ENCODE measurements at regions not wholly inside any gene's neighbourhood (a gene's known extent, or its start where the extent isn't known, plus 50 kb on each side); places are given as distances from the start of the nearest gene placed in this dataset.

DNA sequence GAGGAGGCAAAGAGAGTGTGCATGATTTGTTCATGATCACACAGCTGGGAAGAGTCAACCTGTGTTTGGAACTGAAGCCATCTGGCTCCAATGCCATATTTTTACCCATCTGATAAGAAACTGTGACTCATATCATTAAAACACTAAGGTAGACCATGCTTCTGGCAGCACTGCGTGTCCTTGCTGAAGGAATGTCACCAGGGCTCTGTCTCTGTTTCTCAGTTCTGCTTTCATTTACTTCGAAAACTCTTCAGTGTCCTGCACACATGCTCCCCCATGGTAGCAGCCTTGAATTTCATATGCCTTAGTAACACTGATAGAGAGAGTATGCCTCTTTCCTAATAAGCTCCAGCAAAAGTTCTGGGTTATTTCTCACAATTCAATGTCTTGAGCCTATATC is 830.4 kb downstream of the DCDC2C start:
- H3K4me3 ChIP-seq (ENCODE audit: control insufficient read depth, low read depth, low read length) = no peak overlapping the region
- TF ChIP-seq CTCF (IDR thresholded peaks at IDR 0.05; ENCODE audit: control insufficient read depth, insufficient read depth, low read depth, low read length, missing control alignments) = no peak
- no peak for DNase-seq (ENCODE audit: low read depth)

DNA sequence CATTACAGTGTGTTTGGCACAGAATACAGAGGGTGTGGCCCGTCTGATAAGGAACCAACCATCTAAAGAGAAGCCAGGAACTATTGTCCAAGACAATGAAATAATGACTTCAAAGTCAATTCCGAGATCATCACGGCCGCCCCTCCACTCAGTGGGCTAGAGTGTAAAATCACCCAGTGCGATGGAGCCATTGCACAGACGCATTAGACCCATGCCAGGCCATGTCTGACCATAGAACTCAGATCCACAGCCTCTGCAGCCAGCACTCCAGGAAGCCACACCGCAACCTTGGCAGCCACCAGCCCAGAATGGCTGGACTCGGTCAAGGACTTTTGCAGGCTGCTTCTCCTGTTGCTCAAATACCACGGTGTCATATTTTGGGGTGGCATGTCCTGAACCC is 835.7 kb downstream of the DCDC2C start:
- TF ChIP-seq CTCF (IDR thresholded peaks at IDR 0.05; ENCODE audit: control insufficient read depth, insufficient read depth, low read depth, low read length, missing control alignments) = no peak
- no peak overlapping the region for H3K4me3 ChIP-seq (ENCODE audit: control insufficient read depth, low read depth, low read length)
- DNase-seq (ENCODE audit: low read depth) = no peak

DNA sequence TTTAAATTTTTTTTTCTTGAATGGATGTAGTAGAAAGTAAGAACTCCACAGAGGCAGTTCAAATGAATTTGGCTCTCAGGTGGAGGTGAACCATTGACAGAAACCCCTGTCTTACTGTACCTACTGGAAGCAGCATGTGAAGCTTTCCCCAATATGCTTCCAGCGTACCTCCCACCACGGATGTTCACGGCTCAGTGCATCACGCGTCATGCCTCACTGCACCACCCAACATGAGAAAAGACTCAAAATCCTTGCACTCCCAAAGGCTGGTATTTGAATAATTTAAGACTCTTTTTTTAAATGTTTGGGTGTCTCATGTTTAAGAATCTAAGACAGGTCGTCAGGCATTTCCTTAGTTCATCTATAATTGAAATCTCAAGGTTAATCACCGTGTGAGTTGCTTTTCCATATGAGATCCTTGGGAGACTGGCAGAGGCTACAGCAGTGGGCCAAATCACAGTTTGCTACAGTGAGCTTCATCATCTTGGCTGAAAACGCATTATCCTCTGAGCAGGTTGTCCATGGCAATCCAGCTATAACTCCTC is 846.4 kb downstream of the DCDC2C start:
- H3K4me3 ChIP-seq (ENCODE audit: control insufficient read depth, low read depth, low read length) = no peak overlapping the region
- TF ChIP-seq CTCF (IDR thresholded peaks at IDR 0.05; ENCODE audit: control insufficient read depth, insufficient read depth, low read depth, low read length, missing control alignments) = no peak
- no peak for DNase-seq (ENCODE audit: low read depth)

GRCh38 chr2:4551691-4552474 is 848.5 kb downstream of the DCDC2C start:
- H3K4me3 ChIP-seq (ENCODE audit: control insufficient read depth, low read depth, low read length) = no peak overlapping the region
- TF ChIP-seq CTCF (IDR thresholded peaks at IDR 0.05; ENCODE audit: control insufficient read depth, insufficient read depth, low read depth, low read length, missing control alignments) = no peak
- DNase-seq (ENCODE audit: low read depth) = no peak

DNA sequence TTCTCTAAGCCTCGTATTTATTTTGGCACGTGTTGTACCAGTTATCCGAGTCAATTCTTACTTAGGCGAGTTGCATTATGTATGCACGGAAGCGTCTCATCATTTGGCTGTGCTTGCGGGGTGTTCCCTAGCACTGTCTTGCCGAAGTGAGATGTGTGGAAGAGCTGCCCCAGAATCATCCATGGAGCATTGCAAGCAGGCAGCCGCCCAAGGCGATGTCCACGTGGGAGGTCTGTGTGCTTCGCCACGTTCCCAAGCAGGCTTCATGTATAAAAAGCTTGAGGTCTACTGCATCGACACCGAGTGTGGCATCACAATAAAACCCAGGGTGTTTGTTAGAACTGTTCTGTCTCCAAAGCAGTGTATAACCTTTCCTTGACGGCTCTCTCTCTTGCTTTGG is 849.9 kb downstream of the DCDC2C start:
- H3K4me3 ChIP-seq (ENCODE audit: control insufficient read depth, low read depth, low read length) = no peak overlapping the region
- no peak for TF ChIP-seq CTCF (IDR thresholded peaks at IDR 0.05; ENCODE audit: control insufficient read depth, insufficient read depth, low read depth, low read length, missing control alignments)
- DNase-seq (ENCODE audit: low read depth) = no peak

DNA sequence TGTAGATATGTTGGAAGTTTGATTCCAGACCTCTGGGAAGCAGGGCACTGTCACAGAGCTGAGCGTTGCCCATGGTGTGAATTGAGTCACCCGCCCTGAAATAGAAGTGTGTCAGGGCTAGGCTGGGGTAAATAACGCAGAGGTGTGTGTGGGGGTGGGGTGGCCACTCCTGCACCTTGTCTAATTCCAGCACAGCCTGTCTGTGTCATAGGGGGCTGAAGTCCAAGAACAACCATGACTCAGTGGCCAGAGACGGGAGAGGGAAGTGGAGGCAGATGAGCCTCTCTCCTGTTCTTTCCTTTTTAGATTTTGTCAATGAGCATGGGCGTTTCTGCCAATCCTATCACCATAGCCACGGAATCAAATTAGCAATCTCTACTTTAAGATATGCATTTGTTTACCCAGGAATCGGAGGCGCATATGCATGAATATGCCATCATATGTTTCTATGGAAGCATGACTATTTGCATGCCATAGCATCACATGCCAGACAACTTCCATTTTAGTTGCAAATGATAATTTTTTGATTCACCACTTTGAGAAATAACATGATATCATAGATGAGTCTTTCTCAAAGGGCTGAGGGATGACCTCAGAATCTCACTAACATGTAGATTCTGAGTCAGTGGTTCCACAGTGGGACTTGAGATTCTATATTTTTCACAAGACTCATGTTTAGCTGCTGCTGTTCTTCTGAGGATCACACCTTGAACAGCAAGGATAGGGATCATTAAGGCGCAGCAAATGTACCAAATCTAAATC is 852.9 kb downstream of the DCDC2C start:
- no peak overlapping the region for H3K4me3 ChIP-seq (ENCODE audit: control insufficient read depth, low read depth, low read length)
- DNase-seq (ENCODE audit: low read depth) = no peak
- TF ChIP-seq CTCF (IDR thresholded peaks at IDR 0.05; ENCODE audit: control insufficient read depth, insufficient read depth, low read depth, low read length, missing control alignments) = no peak
